ENCODE measurements at regions not wholly inside any gene's neighbourhood (a gene's known extent, or its start where the extent isn't known, plus 50 kb on each side); places are given as distances from the start of the nearest gene placed in this dataset.

- TF ChIP-seq POLR2A (IDR thresholded peaks at IDR 0.05; ENCODE audit: low read depth, low read length), result no peak
- TF ChIP-seq CTCF (IDR thresholded peaks at IDR 0.05; ENCODE audit: extremely low read depth in 1 of 2, insufficient read depth in 1 of 2, low read depth in 1 of 2, low read length in 2 of 2), result no peak
- TF ChIP-seq EZH2 (IDR thresholded peaks at IDR 0.05; ENCODE audit: borderline replicate concordance, low read depth, low read length, severe bottlenecking), result no peak
- no peak for TF ChIP-seq POLR2AphosphoS5 (IDR thresholded peaks at IDR 0.05; ENCODE audit: insufficient read depth, low read depth, low read length)
- no peak for TF ChIP-seq JUN (IDR thresholded peaks at IDR 0.05; ENCODE audit: borderline replicate concordance, insufficient read depth, insufficient read length, low read depth)
- no peak for TF ChIP-seq MYC (IDR thresholded peaks at IDR 0.05; ENCODE audit: low read depth, low read length)
Measured at GRCh38 chr20:40451552-40451951, 237.5 kb downstream of the MAFB start.
